Osteoblast (primary cell): ENCODE measurements at regions not wholly inside any gene's neighbourhood (a gene's known extent, or its start where the extent isn't known, plus 50 kb on each side); places are given as distances from the start of the nearest gene placed in this dataset.
"Not testable (repeated sequence)": the region's sequence is repeated elsewhere in the genome, so short reads cannot be mapped to it uniquely, and the experiment has no call there.

ENCODE experiments used
- DNase-seq: peaks from one replicate; pipeline ENCODE4 v3.0.0; 2011; ENCODE audit warnings: low spot score, mixed read lengths; ENCODE audit not compliant: insufficient read length; ENCODE audit errors: missing footprints
- H2AFZ ChIP-seq: 2 replicates; pipeline ENCODE4 v1.6.0; 2011; ENCODE audit warnings: mild to moderate bottlenecking, low read length
- H3K27ac ChIP-seq: 2 replicates; pipeline ENCODE4 v1.5.1; 2011; ENCODE audit warnings: mild to moderate bottlenecking, low read depth, low read length, moderate library complexity
- H3K27me3 ChIP-seq: 2 replicates; pipeline ENCODE4 v1.6.0; 2012; ENCODE audit warnings: mild to moderate bottlenecking, control low read depth, inconsistent platforms, low read length, moderate library complexity; ENCODE audit not compliant: insufficient read depth
- H3K36me3 ChIP-seq: 2 replicates; pipeline ENCODE4 v1.5.1; 2011; ENCODE audit warnings: mild to moderate bottlenecking, low read length, control low read depth, moderate library complexity; ENCODE audit not compliant: insufficient read depth
- H3K4me1 ChIP-seq: 2 replicates; pipeline ENCODE4 v1.5.1; 2011; ENCODE audit warnings: mild to moderate bottlenecking, low read length, control low read depth, moderate library complexity; ENCODE audit not compliant: insufficient read depth
- H3K4me2 ChIP-seq: 2 replicates; pipeline ENCODE4 v1.6.0; 2011; ENCODE audit warnings: mild to moderate bottlenecking, low read length; ENCODE audit not compliant: insufficient read depth
- H3K4me3 ChIP-seq: fragments of 200-600 bp; sonication (generic); 3 replicates; pipeline ENCODE4 v1.5.1; 2012; ENCODE audit warnings: mild to moderate bottlenecking, low read length, inconsistent platforms; ENCODE audit not compliant: insufficient read depth
- H3K79me2 ChIP-seq: 2 replicates; pipeline ENCODE4 v1.6.0; 2012; ENCODE audit warnings: mild to moderate bottlenecking, low read length, control low read depth, inconsistent platforms; ENCODE audit not compliant: insufficient read depth
- H3K9me3 ChIP-seq: 2 replicates; pipeline ENCODE4 v1.5.1; 2011; ENCODE audit warnings: low read depth, low read length, control low read depth
- H4K20me1 ChIP-seq: 2 replicates; pipeline ENCODE4 v1.6.0; 2012; ENCODE audit warnings: mild to moderate bottlenecking, low read length, control low read depth; ENCODE audit not compliant: insufficient read depth
- CTCF ChIP-seq: IDR thresholded peaks from 2 replicates; pipeline ENCODE4 v1.5.1; 2011; ENCODE audit warnings: mild to moderate bottlenecking, low read depth, low read length, moderate library complexity; ENCODE audit errors: extremely low read depth

- no peak for TF ChIP-seq CTCF
- Histone ChIP-seq H3K27me3 (no peaks in the 10 kb centered on the region), H3K4me3 (no peak overlapping the region), H3K9me3 (peaks cover 4% of the 10 kb centered on the region), H2AFZ (no peak overlapping the region), H3K4me1 (no peaks in the 10 kb centered on the region), H3K79me2 (no peaks in the 10 kb centered on the region), H4K20me1 (no peaks in the 10 kb centered on the region), H3K36me3 (no peaks in the 10 kb centered on the region), H3K27ac (no peak overlapping the region), H3K4me2 (no peak overlapping the region)
- DNase-seq: no peak
Measured at GRCh38 chr3:81072591-81072990, 688.9 kb downstream of the GBE1 start.

- TF ChIP-seq CTCF: no peak
- Histone ChIP-seq H3K36me3 (no peaks in the 10 kb centered on the region), H3K4me2 (no peak overlapping the region), H3K79me2 (no peaks in the 10 kb centered on the region), H3K27me3 (no peaks in the 10 kb centered on the region), H3K9me3 (peaks cover 4% of the 10 kb centered on the region), H2AFZ (no peak overlapping the region), H3K4me1 (no peaks in the 10 kb centered on the region), H4K20me1 (no peaks in the 10 kb centered on the region), H3K27ac (no peak overlapping the region), H3K4me3 (no peak overlapping the region)
- DNase-seq: no peak
Measured at GRCh38 chr3:81068546-81068945, 692.9 kb downstream of the GBE1 start.

GRCh38 chr3:81063896-81064295 is 697.5 kb downstream of the GBE1 start:
- no peak for DNase-seq
- Histone ChIP-seq H3K4me2 (no peak overlapping the region), H3K27me3 (no peaks in the 10 kb centered on the region), H3K4me3 (no peak overlapping the region), H2AFZ (no peak overlapping the region), H3K36me3 (no peaks in the 10 kb centered on the region), H3K27ac (no peak overlapping the region), H3K4me1 (no peaks in the 10 kb centered on the region), H4K20me1 (no peaks in the 10 kb centered on the region), H3K9me3 (peaks cover 2% of the 10 kb centered on the region), H3K79me2 (no peaks in the 10 kb centered on the region)
- TF ChIP-seq CTCF: no peak

- H3K4me1 ChIP-seq, H3K36me3 ChIP-seq, DNase-seq, H3K9me3 ChIP-seq, H3K27me3 ChIP-seq, H3K27ac ChIP-seq, H3K4me3 ChIP-seq, H2AFZ ChIP-seq, H4K20me1 ChIP-seq, H3K79me2 ChIP-seq, H3K4me2 ChIP-seq: not testable (repeated sequence)
Measured at GRCh38 chr3:81051133-81051532, 710.3 kb downstream of the GBE1 start.
